Spleen (tissue), 7 donors: ENCODE measurements at regions not wholly inside any gene's neighbourhood (a gene's known extent, or its start where the extent isn't known, plus 50 kb on each side); places are given as distances from the start of the nearest gene placed in this dataset.

ENCODE experiments used
- POLR2A ChIP-seq, 3 donors: fragments of 450-650 bp; IDR thresholded peaks; one replicate each; pipeline ENCODE4 v1.5.1; 2017; ENCODE audit warnings: antibody characterized with exemption in 3 of 3, mild to moderate bottlenecking in 1 of 3
- TF ChIP-seq, protein P1 (sequence below), 11 experiments: fragments of 200-600 bp in 7 of 11; fragments of 450-650 bp in 4 of 11; sonication (generic) in 4 of 11; IDR thresholded peaks in 8 of 11; conservative IDR thresholded peaks in 3 of 11; 1 replicate in 7 of 11; 2 replicates in 4 of 11; pipeline versions ENCODE4 v1.4.0 to v1.8.0; 2016 to 2021; ENCODE audit warnings: antibody characterized with exemption in 11 of 11, inconsistent platforms in 4 of 11, mild to moderate bottlenecking in 1 of 11
- donor health status: DM: no; HTN: no; CAD: no; lungs with moderate emphysema.
- donor health status: DM: no; HTN: no; CAD: no.
- donor health status: DM: no; HTN: no; CAD: no.

DNA sequence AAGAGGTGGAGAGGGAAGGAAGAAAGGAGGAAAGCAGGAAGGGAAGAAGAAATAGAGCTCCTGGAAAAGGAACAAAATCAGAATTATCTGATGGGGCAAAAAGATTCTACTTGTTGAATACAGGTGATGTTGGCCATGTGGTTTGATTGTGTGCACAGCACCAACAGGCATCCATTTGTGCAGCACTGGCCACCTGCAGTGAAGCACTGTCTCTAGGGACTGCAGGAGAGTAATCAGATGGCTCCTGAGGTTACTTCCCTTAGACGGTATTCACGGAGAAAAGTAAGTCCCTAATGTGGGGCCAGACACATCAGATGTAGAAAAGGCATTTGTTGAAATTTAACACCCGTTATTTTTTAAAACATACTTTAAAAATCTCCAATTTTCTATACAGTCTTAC, 135.3 kb upstream of the VIPR2 start:
- TF ChIP-seq, protein P1, sequence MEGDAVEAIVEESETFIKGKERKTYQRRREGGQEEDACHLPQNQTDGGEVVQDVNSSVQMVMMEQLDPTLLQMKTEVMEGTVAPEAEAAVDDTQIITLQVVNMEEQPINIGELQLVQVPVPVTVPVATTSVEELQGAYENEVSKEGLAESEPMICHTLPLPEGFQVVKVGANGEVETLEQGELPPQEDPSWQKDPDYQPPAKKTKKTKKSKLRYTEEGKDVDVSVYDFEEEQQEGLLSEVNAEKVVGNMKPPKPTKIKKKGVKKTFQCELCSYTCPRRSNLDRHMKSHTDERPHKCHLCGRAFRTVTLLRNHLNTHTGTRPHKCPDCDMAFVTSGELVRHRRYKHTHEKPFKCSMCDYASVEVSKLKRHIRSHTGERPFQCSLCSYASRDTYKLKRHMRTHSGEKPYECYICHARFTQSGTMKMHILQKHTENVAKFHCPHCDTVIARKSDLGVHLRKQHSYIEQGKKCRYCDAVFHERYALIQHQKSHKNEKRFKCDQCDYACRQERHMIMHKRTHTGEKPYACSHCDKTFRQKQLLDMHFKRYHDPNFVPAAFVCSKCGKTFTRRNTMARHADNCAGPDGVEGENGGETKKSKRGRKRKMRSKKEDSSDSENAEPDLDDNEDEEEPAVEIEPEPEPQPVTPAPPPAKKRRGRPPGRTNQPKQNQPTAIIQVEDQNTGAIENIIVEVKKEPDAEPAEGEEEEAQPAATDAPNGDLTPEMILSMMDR (IDR thresholded peaks at IDR 0.05 in 8 of 11, conservative IDR thresholded peaks at IDR 0.05 in 3 of 11): no peak
- TF ChIP-seq POLR2A (IDR thresholded peaks at IDR 0.05): no peak
